C4-2B (cell line): ENCODE measurements at regions not wholly inside any gene's neighbourhood (a gene's known extent, or its start where the extent isn't known, plus 50 kb on each side); places are given as distances from the start of the nearest gene placed in this dataset.

Experiments
- H3K27ac ChIP-seq: fragments of 450-650 bp; 2 replicates; pipeline ENCODE4 v1.5.1; 2017
- CTCF ChIP-seq: fragments of 450-650 bp; conservative IDR thresholded peaks from 2 replicates; pipeline ENCODE4 v1.5.1; 2017; ENCODE audit warnings: mild to moderate bottlenecking
- ZFX ChIP-seq: fragments of 450-650 bp; IDR thresholded peaks from 2 replicates; pipeline ENCODE4 v1.6.1; 2017

- TF ChIP-seq CTCF (no peak), ZFX (no peak)
These were observed 88.0 kb upstream of the RAPGEF2 start for GRCh38 chr4:159014859-159015258.

GRCh38 chr4:159015841-159016240 is 87.0 kb upstream of the RAPGEF2 start:
- TF ChIP-seq ZFX, result no peak
- no peak for TF ChIP-seq CTCF
- H3K27ac ChIP-seq, result no peak overlapping the region

More at GRCh38 chr4:159014859-159015258, 88.0 kb upstream of the RAPGEF2 start:
- H3K27ac ChIP-seq, result no peak overlapping the region

GRCh38 chr4:159016593-159017024 is 86.3 kb upstream of the RAPGEF2 start:
- no peak overlapping the region for H3K27ac ChIP-seq
- TF ChIP-seq CTCF (no peak), ZFX (no peak)

- no peak overlapping the region for H3K27ac ChIP-seq
- TF ChIP-seq ZFX (no peak), CTCF (no peak)
These were observed 85.4 kb upstream of the RAPGEF2 start for GRCh38 chr4:159017323-159018026.

- no peak for TF ChIP-seq ZFX
- no peak for TF ChIP-seq CTCF
- no peak overlapping the region for H3K27ac ChIP-seq
These were observed 84.7 kb upstream of the RAPGEF2 start for GRCh38 chr4:159018062-159018629.

- H3K27ac ChIP-seq, result no peak overlapping the region
- no peak for TF ChIP-seq ZFX
- no peak for TF ChIP-seq CTCF
These were observed 83.5 kb upstream of the RAPGEF2 start for GRCh38 chr4:159019356-159019755.

GRCh38 chr4:159021597-159022385 is 81.1 kb upstream of the RAPGEF2 start:
- TF ChIP-seq ZFX (no peak), CTCF (no peak)
- no peak overlapping the region for H3K27ac ChIP-seq
